Fibroblast of villous mesenchyme (primary cell): ENCODE measurements at regions not wholly inside any gene's neighbourhood (a gene's known extent, or its start where the extent isn't known, plus 50 kb on each side); places are given as distances from the start of the nearest gene placed in this dataset.

Experiments
- DNase-seq: peaks from one replicate; pipeline ENCODE4 v3.0.0-alpha.2; 2010; ENCODE audit warnings: low read depth
- H3K4me3 ChIP-seq: 2 replicates; pipeline ENCODE4 v1.5.1; 2011; ENCODE audit warnings: low read depth, mild to moderate bottlenecking, low read length
- CTCF ChIP-seq: IDR thresholded peaks from 2 replicates; pipeline ENCODE4 v1.5.1; 2012; ENCODE audit warnings: low read depth, mild to moderate bottlenecking, low read length; ENCODE audit not compliant: insufficient read depth

DNA sequence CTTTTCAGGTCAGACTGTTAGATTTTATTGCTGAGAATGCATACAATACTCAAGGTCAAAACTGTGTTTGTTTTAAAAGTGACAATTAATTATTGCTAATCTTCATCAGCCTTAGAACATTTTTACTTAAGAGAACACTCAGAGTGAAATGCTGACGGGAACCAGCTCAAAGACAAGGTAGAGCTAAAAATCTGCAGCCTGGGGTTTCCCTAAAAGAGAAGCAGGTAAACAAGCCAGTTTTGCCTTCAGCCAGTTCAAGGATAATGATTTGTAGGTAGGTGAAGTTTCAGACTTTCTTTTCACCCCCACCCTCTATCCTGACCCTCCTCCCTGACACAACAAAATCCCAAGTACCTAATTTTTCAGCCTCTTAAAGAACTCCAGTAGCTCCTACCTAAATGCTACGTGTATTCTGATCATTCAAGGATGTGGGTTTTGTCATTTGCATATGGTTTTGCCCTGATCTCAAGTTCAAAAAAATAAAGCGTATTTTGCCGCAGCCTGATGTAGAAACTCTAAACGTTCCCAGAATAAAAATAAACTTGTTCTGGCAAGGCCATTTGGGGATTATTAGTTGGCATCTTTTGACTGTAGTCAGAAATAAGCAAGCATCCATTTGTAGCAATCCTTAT lies 407.2 kb downstream of the EFNA5 start:
- DNase-seq, result no peak
- no peak for TF ChIP-seq CTCF
- H3K4me3 ChIP-seq, result no peak overlapping the region

DNA sequence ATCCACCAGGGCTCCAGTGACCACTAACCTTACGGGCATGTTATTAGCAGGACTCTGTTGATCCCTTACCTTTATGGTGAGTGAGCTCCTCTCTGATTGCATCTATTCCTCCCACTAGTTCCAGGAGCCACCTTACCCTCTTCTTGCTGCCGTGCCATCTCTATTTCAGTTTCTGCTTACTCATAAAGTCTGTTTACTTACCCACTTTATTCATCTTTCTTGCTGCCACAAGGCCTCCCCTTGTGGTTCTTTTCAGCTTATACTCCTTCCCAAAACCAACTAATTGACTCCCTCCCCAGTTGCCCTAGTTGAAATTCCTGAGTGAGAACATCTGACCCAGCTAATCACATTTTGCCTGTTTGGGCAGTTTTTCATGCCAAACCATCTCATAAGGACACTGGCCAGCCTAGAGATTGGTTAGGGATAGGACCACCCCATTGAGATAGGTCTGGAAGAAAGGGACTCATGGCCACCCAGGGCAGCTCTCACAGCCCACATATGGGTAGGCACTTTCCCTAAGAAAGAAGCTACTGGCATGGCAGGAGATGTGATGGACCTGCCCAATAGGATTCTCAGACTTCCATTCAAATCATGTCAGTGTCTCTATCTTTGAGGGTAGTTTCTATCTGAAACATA lies 412.7 kb downstream of the EFNA5 start:
- no peak overlapping the region for H3K4me3 ChIP-seq
- no peak for DNase-seq
- no peak for TF ChIP-seq CTCF

GRCh38 chr5:107254902-107255234 lies 415.9 kb downstream of the EFNA5 start:
- no peak overlapping the region for H3K4me3 ChIP-seq
- no peak for TF ChIP-seq CTCF
- DNase-seq, result no peak

- DNase-seq, result no peak
- no peak overlapping the region for H3K4me3 ChIP-seq
- no peak for TF ChIP-seq CTCF
These were observed 416.4 kb downstream of the EFNA5 start for GRCh38 chr5:107254214-107254901.

- no peak for TF ChIP-seq CTCF
- H3K4me3 ChIP-seq, result no peak overlapping the region
- no peak for DNase-seq
These were observed 417.5 kb downstream of the EFNA5 start for GRCh38 chr5:107253246-107253645.

DNA sequence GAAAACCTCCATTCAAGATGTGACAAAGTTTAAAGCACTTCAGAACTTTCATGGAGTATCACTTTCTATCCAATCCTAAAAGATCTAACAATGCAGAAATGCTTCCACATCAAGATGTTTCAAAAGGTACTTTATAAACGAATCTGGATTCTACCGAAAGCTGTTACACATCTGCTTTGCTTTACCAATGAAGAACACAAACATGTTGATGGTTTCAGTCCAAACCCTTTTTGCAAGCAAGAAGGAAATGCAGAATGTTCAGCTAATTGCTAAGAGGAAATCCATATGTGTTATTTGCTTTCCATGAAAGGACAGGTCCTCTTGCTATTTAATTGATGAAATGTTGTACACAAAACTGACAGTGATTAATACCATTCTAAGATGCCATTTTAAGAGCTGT lies 419.6 kb downstream of the EFNA5 start:
- H3K4me3 ChIP-seq, result no peak overlapping the region
- peak; percentile 40 for DNase-seq
- TF ChIP-seq CTCF, result no peak
